OCI-LY7 (cell line): ENCODE measurements at regions not wholly inside any gene's neighbourhood (a gene's known extent, or its start where the extent isn't known, plus 50 kb on each side); places are given as distances from the start of the nearest gene placed in this dataset.

Source experiments
- BruUV-seq: library from RNA; stranded (reverse); fragments of 400-500 nt; replicated peaks from 2 replicates; lab custom pipeline; 2021; lab: Mats Ljungman, UMichigan
- CTCF ChIA-PET: fragments of 300-600 bp; sonication (Branson Sonifier 250); formaldehyde crosslinking; loops from one replicate; lab custom pipeline; 2022; ENCODE audit warnings: antibody characterized with exemption; ENCODE audit not compliant: unreplicated experiment; lab: Charles Lee
- POLR2A ChIA-PET: fragments of 300-600 bp; sonication (Branson Sonifier 250); formaldehyde crosslinking; loops from one replicate; lab custom pipeline; 2022; ENCODE audit warnings: antibody characterized with exemption; lab: Charles Lee
- DNase-seq: peaks from one replicate; pipeline ENCODE4 v3.0.0-alpha.2; 2015; ENCODE audit warnings: low spot score
- H2AFZ ChIP-seq: fragments of 200-600 bp; sonication (generic), shearing (Covaris generic); 2 replicates; pipeline ENCODE4 v1.6.1; 2014; ENCODE audit warnings: mild to moderate bottlenecking, antibody characterized with exemption, low read length, moderate library complexity
- H3K27ac ChIP-seq: fragments of 200-600 bp; sonication (generic); 2 replicates; pipeline ENCODE4 v1.5.1; 2014; ENCODE audit warnings: mixed run types, low read depth, mild to moderate bottlenecking, moderate library complexity, low read length, inconsistent platforms; ENCODE audit not compliant: poor library complexity, severe bottlenecking
- H3K36me3 ChIP-seq: fragments of 200-600 bp; sonication (generic); 2 replicates; pipeline ENCODE4 v1.6.1; 2014; ENCODE audit warnings: mild to moderate bottlenecking, antibody characterized with exemption, low read length, moderate library complexity, mixed read lengths; ENCODE audit not compliant: insufficient read depth
- H3K4me1 ChIP-seq: fragments of 200-600 bp; sonication (generic); 2 replicates; pipeline ENCODE4 v1.5.1; 2014; ENCODE audit warnings: mild to moderate bottlenecking, low read length; ENCODE audit not compliant: insufficient read depth, poor library complexity, severe bottlenecking
- H3K4me2 ChIP-seq: fragments of 200-600 bp; sonication (generic); 2 replicates; pipeline ENCODE4 v1.6.1; 2014; ENCODE audit warnings: mild to moderate bottlenecking, low read length
- H3K4me3 ChIP-seq: fragments of 200-600 bp; sonication (generic); 2 replicates; pipeline ENCODE4 v1.5.1; 2014; ENCODE audit warnings: mild to moderate bottlenecking, low read depth, low read length; ENCODE audit not compliant: poor library complexity, severe bottlenecking
- H3K79me2 ChIP-seq: fragments of 200-600 bp; sonication (generic); 2 replicates; pipeline ENCODE4 v1.6.1; 2016; ENCODE audit warnings: low read depth, mild to moderate bottlenecking, low read length, moderate library complexity, mixed read lengths; ENCODE audit not compliant: insufficient read depth
- H3K9me2 ChIP-seq: fragments of 200-600 bp; sonication (generic); 2 replicates; pipeline ENCODE4 v1.6.1; 2016; ENCODE audit warnings: mild to moderate bottlenecking, low read length, mixed read lengths; ENCODE audit not compliant: insufficient read depth
- H3K9me3 ChIP-seq: fragments of 200-600 bp; sonication (generic); 2 replicates; pipeline ENCODE4 v1.6.1; 2014; ENCODE audit warnings: mild to moderate bottlenecking, mixed run types, low read length, mixed read lengths
- H4K20me1 ChIP-seq: fragments of 200-600 bp; sonication (generic); 2 replicates; pipeline ENCODE4 v1.6.1; 2014; ENCODE audit warnings: mild to moderate bottlenecking, antibody characterized with exemption, low read length, moderate library complexity, mixed read lengths; ENCODE audit not compliant: insufficient read depth
- CTCF ChIP-seq: fragments of 200-600 bp; sonication (generic); conservative IDR thresholded peaks from 2 replicates; pipeline ENCODE4 v1.5.1; 2014; ENCODE audit warnings: mild to moderate bottlenecking, antibody characterized with exemption, low read length, moderate library complexity, mixed read lengths
- EZH2phosphoT487 ChIP-seq: fragments of 200-600 bp; sonication (generic); IDR thresholded peaks from 2 replicates; pipeline ENCODE4 v1.6.1; 2018; ENCODE audit warnings: low read depth, borderline replicate concordance, mild to moderate bottlenecking, mixed run types, antibody characterized with exemption, low read length, moderate library complexity, mixed read lengths
- intact Hi-C: fragments of 100-400 bp; cut with micrococcal nuclease; formaldehyde crosslinking; loops from one replicate; pipeline ENCODE4 v1.10.0; 2022; ENCODE audit not compliant: unreplicated experiment

- Histone ChIP-seq H3K79me2 (no peaks in the 10 kb centered on the region), H4K20me1 (no peaks in the 10 kb centered on the region), H3K27ac (no peak overlapping the region), H3K9me2 (no peaks in the 10 kb centered on the region), H3K9me3 (no peaks in the 10 kb centered on the region), H3K36me3 (no peaks in the 10 kb centered on the region), H3K4me1 (no peaks in the 10 kb centered on the region), H3K4me2 (no peak overlapping the region), H2AFZ (no peak overlapping the region), H3K4me3 (no peak overlapping the region)
- BruUV-seq = no TSS peak
- ChIA-PET POLR2A (no interaction called here), CTCF (no interaction called here)
- intact Hi-C loops = no loop called here
- no peak for TF ChIP-seq EZH2phosphoT487
- TF ChIP-seq CTCF = no peak
- no peak for DNase-seq
Observed at GRCh38 chr11:92130421-92130831, 94.2 kb upstream of the FAT3 start.

- Histone ChIP-seq H3K79me2 (no peaks in the 10 kb centered on the region), H3K9me3 (no peaks in the 10 kb centered on the region), H3K36me3 (no peaks in the 10 kb centered on the region), H3K4me1 (no peaks in the 10 kb centered on the region), H3K9me2 (no peaks in the 10 kb centered on the region), H3K4me3 (no peak overlapping the region), H4K20me1 (no peaks in the 10 kb centered on the region), H2AFZ (no peak overlapping the region), H3K27ac (no peak overlapping the region), H3K4me2 (no peak overlapping the region)
- TF ChIP-seq EZH2phosphoT487 = no peak
- no peak for TF ChIP-seq CTCF
- CTCF ChIA-PET = no interaction called here
- POLR2A ChIA-PET = no interaction called here
- BruUV-seq = no TSS peak
- intact Hi-C loops = no loop called here
- no peak for DNase-seq
Observed at GRCh38 chr11:92129811-92130210, 94.8 kb upstream of the FAT3 start.

- Histone ChIP-seq H3K4me3 (no peak overlapping the region), H3K9me3 (no peaks in the 10 kb centered on the region), H2AFZ (no peak overlapping the region), H3K27ac (no peak overlapping the region), H3K4me2 (no peak overlapping the region), H3K79me2 (no peaks in the 10 kb centered on the region), H3K4me1 (no peaks in the 10 kb centered on the region), H3K9me2 (no peaks in the 10 kb centered on the region), H4K20me1 (no peaks in the 10 kb centered on the region), H3K36me3 (no peaks in the 10 kb centered on the region)
- ChIA-PET POLR2A (interaction anchor here (1.8 kb wide), 1 partner anchor 153 kb away, joined by 4 read pairs; no protein-coding TSS in a partner anchor), CTCF (no interaction called here)
- no peak for DNase-seq
- intact Hi-C loops = no loop called here
- no TSS peak for BruUV-seq
- TF ChIP-seq EZH2phosphoT487 (no peak), CTCF (no peak)
Observed at GRCh38 chr11:92128026-92128425, 96.6 kb upstream of the FAT3 start.
